Stimulated activated CD4-positive, alpha-beta T cell treated with anti-CD3 and anti-CD28 coated beads, Interleukin-12 subunit alpha, Interleukin-12 subunit beta, amount 100 ng/mL, for 24 hours (primary cell): ENCODE measurements at regions not wholly inside any gene's neighbourhood (a gene's known extent, or its start where the extent isn't known, plus 50 kb on each side); places are given as distances from the start of the nearest gene placed in this dataset.
"Not testable (repeated sequence)": the region's sequence is repeated elsewhere in the genome, so short reads cannot be mapped to it uniquely, and the experiment has no call there.

Source experiments
- DNase-seq, 2 experiments: peaks; one replicate each; pipeline ENCODE4 v3.0.0-alpha.2; 2020; ENCODE audit warnings: low read depth in 2 of 2

DNA sequence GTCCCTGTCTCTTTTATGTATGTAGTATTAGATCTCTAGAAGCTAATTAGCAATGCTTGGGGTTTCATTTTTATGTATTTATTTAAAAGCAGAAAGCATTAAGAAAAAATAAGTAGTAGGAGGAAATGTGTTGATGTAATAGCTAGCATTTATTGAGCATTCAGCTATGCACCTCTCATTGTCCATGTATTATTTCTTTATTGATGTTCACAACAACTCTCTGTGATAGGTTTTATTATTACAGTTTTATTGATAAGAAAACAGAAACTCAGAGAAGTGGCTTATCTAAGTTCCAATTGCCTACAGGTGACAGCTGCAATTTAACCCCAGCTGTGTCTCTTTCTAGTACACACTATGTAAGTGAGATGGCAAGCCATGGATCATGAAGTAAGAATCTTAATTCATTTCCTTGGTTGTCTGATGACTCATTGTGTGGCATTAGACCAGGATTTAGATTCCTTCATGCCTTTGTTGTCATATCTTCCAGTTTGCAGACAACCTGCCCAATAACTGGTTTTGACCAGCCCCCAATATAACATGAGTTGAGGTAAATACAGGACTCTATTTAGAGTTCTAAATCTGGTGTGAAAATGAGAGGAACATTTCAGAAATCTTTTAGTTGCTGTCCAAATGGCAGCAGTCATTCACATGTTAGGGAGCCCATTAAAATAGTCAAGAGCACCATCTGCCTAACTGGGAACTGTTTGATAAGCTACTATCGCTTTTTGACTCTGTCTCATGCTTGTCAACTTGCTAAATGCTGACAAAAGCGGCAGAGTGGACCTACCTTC is 170.8 kb upstream of the PHACTR1 start:
- DNase-seq = no peak

DNA sequence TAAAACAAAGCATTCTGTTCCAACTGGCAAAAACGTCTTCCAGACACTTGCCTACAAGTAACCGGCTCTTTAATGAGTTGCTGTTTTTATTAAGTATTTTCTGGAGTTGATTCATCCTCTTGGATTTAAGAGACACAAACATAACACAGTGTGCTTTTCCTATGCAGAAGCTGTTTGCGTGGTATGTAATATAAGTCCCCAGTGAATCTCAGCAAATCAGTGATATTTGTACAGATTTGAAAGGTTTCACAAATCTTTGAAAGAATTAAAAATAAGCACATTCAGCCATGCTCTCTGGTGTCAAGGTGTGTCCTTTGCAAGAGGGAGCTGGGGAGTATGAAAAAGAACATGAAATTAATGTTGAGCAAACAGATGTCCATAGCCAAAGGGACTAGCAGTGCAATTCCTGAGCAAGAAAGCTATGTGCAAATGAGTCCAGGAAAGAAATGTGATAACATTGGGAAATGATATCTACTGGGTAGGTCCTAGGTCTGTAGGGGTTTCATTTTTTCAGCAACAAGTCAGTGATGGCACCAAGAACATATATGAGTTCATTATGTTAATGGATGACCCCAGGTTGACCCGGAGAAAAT is 170.1 kb upstream of the PHACTR1 start:
- DNase-seq = no peak

GRCh38 chr6:12548526-12548925 is 168.0 kb upstream of the PHACTR1 start:
- DNase-seq = no peak

GRCh38 chr6:12549445-12549844 is 167.1 kb upstream of the PHACTR1 start:
- not testable (repeated sequence) for DNase-seq

GRCh38 chr6:12554820-12555219 is 161.7 kb upstream of the PHACTR1 start:
- DNase-seq = not testable (repeated sequence)

DNA sequence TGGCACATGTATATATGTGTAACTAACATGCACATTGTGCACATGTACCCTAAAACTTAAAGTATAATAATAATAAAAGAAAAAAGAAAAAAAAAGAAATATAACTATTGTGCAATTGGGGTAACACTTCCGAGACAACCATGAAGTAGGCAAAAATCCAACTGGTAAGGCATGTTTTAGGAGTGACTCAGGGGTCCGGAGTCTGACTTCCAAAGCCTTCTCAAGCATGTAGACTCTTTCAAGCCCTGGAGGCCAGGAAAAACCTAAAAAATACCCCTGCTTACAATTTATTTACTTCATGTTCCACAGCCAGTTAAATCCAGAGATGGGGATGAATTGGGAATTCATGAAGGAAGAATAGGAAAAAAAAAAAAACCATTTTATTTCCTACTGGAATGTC is 161.3 kb upstream of the PHACTR1 start:
- DNase-seq = no peak

DNA sequence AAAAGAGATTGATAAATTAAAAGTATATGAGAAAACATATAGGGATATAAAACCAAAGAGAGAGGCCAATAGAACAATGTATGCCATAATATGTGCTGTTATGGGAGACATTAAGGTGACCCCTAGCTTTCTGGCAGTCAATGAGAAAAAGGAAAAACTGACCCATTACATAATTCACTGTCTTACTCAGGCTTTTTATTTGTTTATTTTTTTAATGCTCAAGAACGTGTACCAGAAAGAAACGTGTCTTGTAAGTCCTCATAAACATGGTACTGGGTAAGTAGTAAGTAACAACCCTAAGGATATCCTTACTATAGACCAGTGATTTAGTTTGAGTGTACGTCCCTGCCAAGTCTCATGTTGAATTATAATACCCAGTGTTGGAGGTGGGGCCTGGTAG is 160.8 kb upstream of the PHACTR1 start:
- DNase-seq = no peak

DNA sequence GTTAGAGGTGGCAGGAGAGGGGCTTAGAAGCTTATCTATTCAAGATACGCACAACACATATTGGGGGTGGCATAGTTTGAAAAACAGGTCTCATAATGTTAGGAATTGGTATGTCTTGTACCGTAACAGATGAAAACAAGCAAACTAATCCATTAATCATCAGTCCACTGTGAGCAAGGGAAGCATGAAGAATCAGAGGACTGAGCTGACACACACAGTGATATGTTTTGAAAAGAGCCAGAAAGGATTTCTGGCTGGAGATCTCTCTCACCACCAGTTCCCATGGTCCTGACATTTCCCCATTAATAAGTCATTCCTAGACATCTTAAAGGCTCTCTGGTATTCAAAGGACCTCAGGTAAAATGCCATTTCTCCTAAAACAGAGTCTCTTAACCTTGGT is 158.8 kb upstream of the PHACTR1 start:
- no peak for DNase-seq

DNA sequence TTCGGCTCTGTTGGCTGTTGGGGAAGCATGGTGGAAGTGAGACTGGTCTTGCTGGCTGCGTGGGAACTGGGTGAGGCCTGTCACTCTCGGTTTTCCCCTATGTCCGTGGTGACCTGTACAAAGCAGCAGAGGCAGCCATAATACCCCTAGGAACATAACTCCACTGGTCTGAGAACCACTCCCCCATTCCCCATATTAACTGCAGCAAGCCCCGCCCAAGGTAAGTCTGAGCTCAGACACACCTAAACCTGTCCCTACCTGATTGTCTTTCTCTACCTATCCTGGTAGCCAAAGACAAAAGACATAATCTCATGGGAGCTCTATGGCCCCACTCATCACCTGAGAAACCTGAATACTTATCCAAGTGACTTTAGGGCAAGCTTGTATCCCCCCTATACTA is 156.3 kb upstream of the PHACTR1 start:
- no peak for DNase-seq

DNA sequence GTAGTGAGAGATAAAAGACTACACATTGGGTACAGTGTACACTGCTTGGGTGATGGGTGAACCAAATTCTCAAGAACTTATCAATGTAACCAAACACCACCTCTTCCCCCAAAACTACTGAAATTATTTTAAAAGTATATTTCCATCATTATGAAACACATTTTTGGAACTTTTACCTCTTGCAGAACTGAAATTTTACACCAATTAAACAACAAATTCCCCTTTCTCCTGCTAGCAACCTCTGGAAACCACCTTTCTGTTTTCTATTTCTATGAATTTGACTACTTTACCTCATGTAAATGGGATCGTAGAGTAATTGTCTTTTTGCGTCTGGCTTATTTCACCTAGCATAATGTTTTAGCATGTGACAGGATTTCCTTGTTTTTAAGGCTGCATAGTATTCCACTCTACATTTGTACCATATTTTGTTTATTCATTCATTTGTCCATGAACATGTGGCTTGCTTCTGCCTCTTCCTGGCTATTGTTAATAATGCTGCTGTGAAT is 149.9 kb upstream of the PHACTR1 start:
- no peak for DNase-seq

GRCh38 chr6:12567682-12568081 is 148.9 kb upstream of the PHACTR1 start:
- no peak for DNase-seq

DNA sequence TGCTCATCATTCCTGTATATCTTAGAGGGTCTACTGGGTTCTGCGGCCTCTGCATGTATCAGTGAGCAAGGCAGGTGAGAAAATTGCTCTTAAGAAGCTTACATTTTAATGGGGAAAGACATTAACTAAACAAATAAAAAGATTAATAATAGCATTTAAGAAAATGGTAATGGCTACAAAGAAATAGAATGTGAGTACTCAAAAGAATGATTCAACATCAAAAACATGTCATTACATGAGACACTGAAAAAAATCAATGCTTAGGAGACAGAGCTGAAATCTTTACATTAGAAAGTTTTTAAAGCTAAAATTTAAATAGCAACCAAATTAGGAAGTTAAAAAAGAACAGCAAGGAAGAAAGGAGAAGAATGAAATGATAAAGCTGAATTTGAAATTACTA is 146.9 kb upstream of the PHACTR1 start:
- no peak for DNase-seq

- no peak for DNase-seq
These were observed 146.0 kb upstream of the PHACTR1 start for GRCh38 chr6:12570461-12571030.

DNA sequence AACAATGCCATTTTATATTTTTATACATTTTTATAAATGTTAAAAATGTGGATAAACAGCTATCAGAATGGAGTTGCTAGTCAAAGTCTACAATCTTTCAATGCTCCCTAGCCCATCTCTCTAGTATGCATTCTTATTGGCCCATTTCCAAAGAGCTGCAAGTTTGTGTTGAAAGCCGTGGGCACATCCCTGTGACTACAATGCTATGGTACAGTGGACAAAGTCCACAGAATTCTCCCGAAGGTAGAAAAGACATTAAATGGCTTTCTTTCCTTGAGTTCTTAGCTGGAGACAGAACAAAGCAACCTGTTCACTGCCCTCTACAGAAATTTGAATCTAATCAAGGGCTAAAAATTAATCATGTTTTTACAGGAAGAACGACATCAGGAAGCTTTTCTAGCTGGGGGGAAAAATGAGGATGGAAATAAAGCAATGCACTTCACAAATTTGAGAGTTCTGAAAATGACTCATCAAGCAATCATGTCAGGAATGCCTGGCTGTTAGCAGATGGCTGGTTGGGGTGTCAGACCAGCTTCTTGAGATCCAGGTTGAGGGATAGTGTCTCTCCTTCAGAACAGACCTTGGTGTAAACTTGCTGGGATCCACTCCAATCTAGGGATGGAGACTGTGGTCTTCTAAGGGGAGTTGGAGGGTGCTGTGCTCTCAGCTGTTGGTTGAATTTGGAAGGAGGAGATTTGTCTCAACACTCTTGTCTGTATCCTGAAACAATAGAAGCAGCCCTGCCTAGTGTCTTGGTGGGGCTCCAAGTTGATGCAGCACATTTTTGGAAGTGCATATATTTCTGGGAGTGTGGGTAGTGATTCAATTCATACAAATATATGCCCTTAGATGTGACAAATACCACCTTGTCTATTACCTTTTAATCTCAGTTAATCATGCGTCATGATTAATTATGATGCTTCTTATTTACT is 143.4 kb upstream of the PHACTR1 start:
- no peak for DNase-seq

GRCh38 chr6:12575961-12576360 is 140.6 kb upstream of the PHACTR1 start:
- DNase-seq = no peak

GRCh38 chr6:12576389-12576788 is 140.2 kb upstream of the PHACTR1 start:
- DNase-seq = no peak

GRCh38 chr6:12577124-12577850 is 139.3 kb upstream of the PHACTR1 start:
- DNase-seq = no peak

DNA sequence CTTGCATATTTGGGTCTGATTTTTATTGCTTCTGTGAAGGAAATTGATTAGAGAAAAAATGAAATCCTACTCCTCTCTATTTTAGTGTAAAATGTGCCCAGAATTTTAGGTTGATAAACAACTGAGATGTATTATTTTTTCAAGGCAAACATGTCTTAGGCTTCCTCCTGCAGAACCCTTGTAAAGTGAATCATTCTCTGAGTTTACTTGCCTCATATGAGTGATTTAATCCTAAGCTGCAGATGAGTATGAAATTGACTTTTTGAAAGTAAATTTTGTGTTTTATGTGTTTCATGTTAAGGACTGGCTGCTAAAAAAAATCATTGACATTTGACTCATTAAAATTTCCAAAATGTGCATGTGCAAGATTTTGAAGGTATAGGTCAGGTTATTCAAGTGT is 138.5 kb upstream of the PHACTR1 start:
- no peak for DNase-seq

- DNase-seq = no peak
These were observed 137.8 kb upstream of the PHACTR1 start for GRCh38 chr6:12578751-12579150.

- DNase-seq = no peak
These were observed 136.3 kb upstream of the PHACTR1 start for GRCh38 chr6:12580290-12580689.

DNA sequence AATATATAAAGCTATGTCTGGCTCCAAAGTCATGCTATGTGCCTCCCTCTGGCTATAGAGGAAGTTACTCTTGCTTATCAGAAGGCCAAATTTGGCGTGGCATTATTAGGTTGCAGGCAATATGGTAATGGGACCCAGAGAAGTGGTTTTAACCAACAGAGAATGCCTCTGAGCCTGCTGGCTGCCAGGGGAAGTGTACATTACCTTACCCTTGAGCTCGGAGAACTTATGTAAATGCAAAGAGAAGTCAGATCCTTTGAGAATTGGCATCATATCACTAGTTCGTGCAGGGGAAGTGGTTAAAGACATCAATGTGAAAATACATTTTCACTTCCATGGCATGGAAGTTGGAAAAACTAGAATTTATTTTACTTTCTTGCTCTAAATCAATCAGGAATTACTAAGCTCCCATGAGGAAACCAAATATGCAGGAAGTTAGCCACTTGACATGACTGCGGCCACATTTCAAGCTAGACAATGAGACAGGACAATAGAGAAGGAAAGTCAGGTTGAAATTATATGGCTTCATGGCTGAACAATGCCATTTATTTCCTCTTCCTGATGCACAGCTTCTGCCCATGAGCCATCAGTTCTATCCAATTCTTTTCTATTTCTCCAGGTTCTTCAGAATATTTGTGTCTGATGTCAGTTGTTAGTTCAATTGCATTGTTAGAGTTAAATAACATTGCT is 134.0 kb upstream of the PHACTR1 start:
- no peak for DNase-seq
